ENCODE measurements at regions not wholly inside any gene's neighbourhood (a gene's known extent, or its start where the extent isn't known, plus 50 kb on each side); places are given as distances from the start of the nearest gene placed in this dataset.
"Not testable (repeated sequence)": the region's sequence is repeated elsewhere in the genome, so short reads cannot be mapped to it uniquely, and the experiment has no call there.

DNA sequence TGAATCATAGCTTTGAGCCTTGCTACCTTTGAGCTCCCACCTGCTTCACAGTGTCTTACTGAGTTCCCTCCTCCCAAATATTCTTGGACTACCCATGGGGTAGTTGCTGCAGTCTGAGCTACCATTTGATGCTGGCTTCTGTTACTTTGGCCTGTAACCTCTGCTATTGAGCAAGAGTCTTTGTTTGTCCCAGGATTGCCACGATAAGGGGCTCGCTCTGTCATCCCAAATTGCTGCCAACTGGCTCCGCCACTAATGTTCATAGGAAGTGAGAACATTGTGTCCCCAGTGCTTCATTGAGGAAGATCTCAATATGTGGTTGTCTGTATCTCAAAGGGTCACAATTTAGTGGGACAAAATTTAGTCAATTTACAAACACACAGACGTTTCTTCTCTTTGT lies 103.8 kb downstream of the TRIM43 start:
- Histone ChIP-seq H3K4me2 (no peak overlapping the region), H3K9me3 (ENCODE audit: insufficient read depth, low read depth) (no peaks in the 10 kb centered on the region), H2AFZ (no peak overlapping the region), H3K4me3 (no peak overlapping the region), H3K36me3 (ENCODE audit: low read depth) (no peaks in the 10 kb centered on the region), H4K20me1 (ENCODE audit: insufficient read depth) (no peaks in the 10 kb centered on the region), H3F3A (ENCODE audit: insufficient read depth, low read depth) (no peaks in the 10 kb centered on the region), H3K79me2 (ENCODE audit: low read depth) (no peaks in the 10 kb centered on the region), H3K27ac (no peak overlapping the region), H3K9me2 (ENCODE audit: insufficient read depth) (no peaks in the 10 kb centered on the region), H3K4me1 (replicated peaks; ENCODE audit: insufficient read depth) (no peaks in the 10 kb centered on the region), H3K27me3 (ENCODE audit: insufficient read depth, low read depth) (peaks cover 49% of the 10 kb centered on the region)
- TF ChIP-seq EZH2 (IDR thresholded peaks at IDR 0.05; ENCODE audit: low read depth), result no peak
- TF ChIP-seq, protein P1, sequence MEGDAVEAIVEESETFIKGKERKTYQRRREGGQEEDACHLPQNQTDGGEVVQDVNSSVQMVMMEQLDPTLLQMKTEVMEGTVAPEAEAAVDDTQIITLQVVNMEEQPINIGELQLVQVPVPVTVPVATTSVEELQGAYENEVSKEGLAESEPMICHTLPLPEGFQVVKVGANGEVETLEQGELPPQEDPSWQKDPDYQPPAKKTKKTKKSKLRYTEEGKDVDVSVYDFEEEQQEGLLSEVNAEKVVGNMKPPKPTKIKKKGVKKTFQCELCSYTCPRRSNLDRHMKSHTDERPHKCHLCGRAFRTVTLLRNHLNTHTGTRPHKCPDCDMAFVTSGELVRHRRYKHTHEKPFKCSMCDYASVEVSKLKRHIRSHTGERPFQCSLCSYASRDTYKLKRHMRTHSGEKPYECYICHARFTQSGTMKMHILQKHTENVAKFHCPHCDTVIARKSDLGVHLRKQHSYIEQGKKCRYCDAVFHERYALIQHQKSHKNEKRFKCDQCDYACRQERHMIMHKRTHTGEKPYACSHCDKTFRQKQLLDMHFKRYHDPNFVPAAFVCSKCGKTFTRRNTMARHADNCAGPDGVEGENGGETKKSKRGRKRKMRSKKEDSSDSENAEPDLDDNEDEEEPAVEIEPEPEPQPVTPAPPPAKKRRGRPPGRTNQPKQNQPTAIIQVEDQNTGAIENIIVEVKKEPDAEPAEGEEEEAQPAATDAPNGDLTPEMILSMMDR (conservative IDR thresholded peaks at IDR 0.05), result no peak
- intact Hi-C loops (cut with micrococcal nuclease; ENCODE audit: unreplicated experiment), result no loop called here
- no TSS peak for BruUV-seq (replicated peaks)
- CTCF ChIA-PET, result no interaction called here
- POLR2A ChIA-PET (ENCODE audit: unreplicated experiment), result no interaction called here
- no peak for DNase-seq

DNA sequence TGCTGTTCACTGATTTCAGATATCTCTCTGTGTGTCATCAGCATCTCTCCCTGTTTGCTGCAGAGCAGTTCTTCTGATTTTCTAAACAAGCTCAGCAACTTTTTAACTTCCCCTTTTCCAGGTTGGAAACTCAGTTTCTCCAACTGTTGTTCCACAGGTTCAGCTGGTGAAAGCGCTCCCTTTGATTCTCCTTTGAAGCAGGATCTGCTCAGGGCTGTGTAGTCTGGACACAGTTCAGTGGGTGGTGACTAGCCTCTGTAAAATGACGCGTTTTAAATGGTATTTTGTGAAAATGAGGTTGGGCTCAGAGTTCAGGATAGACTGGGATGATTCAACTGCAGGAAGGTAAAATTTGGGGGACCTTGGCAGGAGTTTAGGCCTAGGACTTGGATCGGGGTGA lies 106.3 kb downstream of the TRIM43 start:
- CTCF ChIA-PET, result no interaction called here
- DNase-seq, result no peak
- POLR2A ChIA-PET (ENCODE audit: unreplicated experiment), result no interaction called here

DNA sequence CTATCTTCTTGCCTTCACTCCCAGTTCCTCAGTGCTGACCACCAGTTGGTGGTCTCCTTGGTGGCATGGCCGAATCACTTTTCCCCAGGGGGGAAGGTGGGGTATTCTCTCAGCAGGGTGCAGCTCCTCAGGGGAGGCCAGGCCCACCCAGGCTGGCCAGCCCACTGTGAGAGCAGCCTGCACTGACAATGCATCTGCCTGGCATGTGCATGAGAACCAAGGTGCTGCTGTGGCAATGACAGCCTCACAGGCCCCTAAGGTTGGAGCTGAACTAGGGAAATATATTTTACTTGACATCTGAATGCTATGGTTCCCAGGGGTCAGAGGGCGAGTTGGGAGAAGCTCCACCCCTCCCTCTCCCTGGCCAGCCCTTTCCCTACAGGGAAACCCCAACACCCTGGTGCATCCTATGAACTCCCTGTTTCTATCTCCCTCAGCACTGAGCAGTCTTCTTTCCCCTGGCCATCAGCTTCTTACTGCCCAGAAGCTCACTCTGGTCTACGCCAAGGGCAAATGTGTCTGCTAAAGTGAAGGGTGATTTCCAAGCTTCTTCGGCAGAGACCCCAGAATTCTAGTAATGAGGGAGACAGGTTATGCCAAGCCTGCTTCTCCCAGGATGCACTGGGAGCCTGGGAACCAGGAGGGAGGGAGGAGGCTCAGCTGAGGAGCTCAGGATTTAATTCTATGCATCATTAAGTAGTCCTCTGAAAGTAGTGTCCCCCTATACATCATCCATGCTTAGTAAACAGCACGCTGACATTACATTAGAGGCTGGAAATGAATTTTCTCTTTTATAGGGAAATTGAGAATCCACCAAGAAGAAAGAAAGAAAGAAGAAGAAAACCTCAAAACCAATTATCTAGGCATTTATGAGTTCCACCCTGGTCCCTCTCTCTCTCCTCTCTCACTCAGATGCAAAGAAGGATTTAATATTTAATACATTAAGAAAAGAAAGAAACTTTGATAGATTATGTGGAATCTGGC lies 107.7 kb downstream of the TRIM43 start:
- H3K27ac ChIP-seq; H3K36me3 ChIP-seq (ENCODE audit: low read depth); H3F3A ChIP-seq (ENCODE audit: insufficient read depth, low read depth); H4K20me1 ChIP-seq (ENCODE audit: insufficient read depth); H3K4me3 ChIP-seq; intact Hi-C loops (cut with micrococcal nuclease; ENCODE audit: unreplicated experiment); H3K79me2 ChIP-seq (ENCODE audit: low read depth); H3K9me2 ChIP-seq (ENCODE audit: insufficient read depth); H3K4me2 ChIP-seq; H3K9me3 ChIP-seq (ENCODE audit: insufficient read depth, low read depth); CTCF ChIA-PET; H3K4me1 ChIP-seq (replicated peaks; ENCODE audit: insufficient read depth); BruUV-seq (replicated peaks); POLR2A ChIA-PET (ENCODE audit: unreplicated experiment); H2AFZ ChIP-seq: not testable (repeated sequence)
- peaks cover 53% of the 10 kb centered on the region for H3K27me3 ChIP-seq (ENCODE audit: insufficient read depth, low read depth)
- peak in 1 of 2 experiments; percentile 19 for DNase-seq

More for the DNA sequence above, 106.3 kb downstream of the TRIM43 start:
- Histone ChIP-seq H3K9me2 (ENCODE audit: insufficient read depth) (no peaks in the 10 kb centered on the region), H3K4me3 (no peak overlapping the region), H3K79me2 (ENCODE audit: low read depth) (no peaks in the 10 kb centered on the region), H3K27ac (no peak overlapping the region), H2AFZ (no peak overlapping the region), H3K9me3 (ENCODE audit: insufficient read depth, low read depth) (no peaks in the 10 kb centered on the region), H3F3A (ENCODE audit: insufficient read depth, low read depth) (no peaks in the 10 kb centered on the region), H3K27me3 (ENCODE audit: insufficient read depth, low read depth) (peaks cover 53% of the 10 kb centered on the region), H3K4me1 (replicated peaks; ENCODE audit: insufficient read depth) (no peaks in the 10 kb centered on the region), H4K20me1 (ENCODE audit: insufficient read depth) (no peaks in the 10 kb centered on the region), H3K4me2 (no peak overlapping the region), H3K36me3 (ENCODE audit: low read depth) (no peaks in the 10 kb centered on the region)
- BruUV-seq (replicated peaks), result no TSS peak
- TF ChIP-seq, protein P1 (conservative IDR thresholded peaks at IDR 0.05), result no peak
- TF ChIP-seq EZH2 (IDR thresholded peaks at IDR 0.05; ENCODE audit: low read depth), result no peak
- intact Hi-C loops (cut with micrococcal nuclease; ENCODE audit: unreplicated experiment), result no loop called here
